ENCODE measurements at regions not wholly inside any gene's neighbourhood (a gene's known extent, or its start where the extent isn't known, plus 50 kb on each side); places are given as distances from the start of the nearest gene placed in this dataset.

DNA sequence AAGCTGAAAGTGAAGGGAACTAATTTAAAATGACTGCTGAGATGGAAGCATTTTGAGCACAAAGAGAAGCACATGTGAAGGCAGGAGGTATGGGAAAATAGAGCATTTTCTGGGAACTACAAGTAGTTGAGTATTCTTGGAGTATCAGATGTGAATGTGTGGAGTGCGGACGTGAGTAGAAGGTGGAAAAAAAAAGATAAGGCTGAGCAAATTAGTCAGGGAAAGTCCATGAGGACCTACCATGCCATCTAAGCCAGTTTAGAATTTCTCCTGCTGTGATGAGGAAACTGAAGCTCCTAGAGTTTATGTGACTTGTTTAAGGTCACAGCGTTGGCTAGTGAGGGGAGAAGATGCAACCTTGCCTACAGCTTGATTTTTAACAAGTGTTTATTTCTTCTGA lies 578.1 kb upstream of the MIR17HG start:
- Mint-ChIP-seq H3K36me3 (no peaks in the 10 kb centered on the region), H3K4me3 (no peak overlapping the region), H3K4me1 (peaks cover 0 to 1% (median 0%) of the 10 kb centered on the region in 3 donors), H3K27ac (no peak overlapping the region), H3K9me3 (peaks cover 2 to 6% (median 4%) of the 10 kb centered on the region in 3 donors), H3K27me3 (no peaks in the 10 kb centered on the region)

DNA sequence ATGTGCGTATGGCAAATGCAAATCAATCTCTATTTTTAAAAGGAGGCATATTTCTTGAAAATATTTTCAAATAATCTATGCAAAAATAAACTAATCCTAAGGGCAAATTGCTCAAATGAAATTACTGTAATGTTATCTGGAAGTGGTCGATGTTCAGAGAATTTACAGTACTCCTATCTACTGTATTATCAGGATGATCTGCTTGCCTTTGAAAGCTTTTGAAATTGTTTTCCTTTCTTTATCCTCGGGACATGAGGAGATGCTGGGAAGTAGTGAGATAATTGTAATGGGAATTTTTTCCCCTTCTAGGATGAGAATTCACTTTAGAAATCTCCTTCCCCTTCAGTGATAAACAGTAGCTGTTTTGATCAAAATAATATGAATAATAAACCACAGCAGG lies 577.2 kb upstream of the MIR17HG start:
- Mint-ChIP-seq H3K27ac (no peak overlapping the region), H3K36me3 (no peaks in the 10 kb centered on the region), H3K27me3 (no peaks in the 10 kb centered on the region), H3K4me3 (no peak overlapping the region), H3K4me1 (no peaks in the 10 kb centered on the region), H3K9me3 (peaks cover 2 to 6% (median 4%) of the 10 kb centered on the region in 3 donors)

DNA sequence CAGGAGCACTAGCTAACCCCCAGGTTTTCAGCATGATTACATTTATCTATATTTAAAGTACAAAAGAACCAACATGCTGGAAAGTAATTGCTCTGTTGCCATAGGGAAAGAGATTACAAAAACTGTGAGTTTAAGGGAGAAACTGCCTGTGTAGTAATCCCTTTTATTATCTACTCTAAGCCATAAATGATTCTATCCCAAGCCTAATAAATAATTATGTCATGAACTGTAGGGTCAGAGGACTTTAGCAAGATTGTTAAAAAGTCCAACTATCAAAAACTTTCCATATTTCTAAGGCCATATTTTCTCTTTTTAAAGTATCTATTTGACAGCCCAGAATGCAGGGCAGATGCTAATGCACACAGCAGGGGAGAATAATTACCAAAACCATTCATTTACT lies 573.8 kb upstream of the MIR17HG start:
- Mint-ChIP-seq H3K4me1 (no peaks in the 10 kb centered on the region), H3K36me3 (peaks cover 1% of the 10 kb centered on the region), H3K9me3 (peaks cover 0 to 6% (median 4%) of the 10 kb centered on the region in 3 donors), H3K27me3 (no peaks in the 10 kb centered on the region), H3K27ac (no peak overlapping the region), H3K4me3 (no peak overlapping the region)

DNA sequence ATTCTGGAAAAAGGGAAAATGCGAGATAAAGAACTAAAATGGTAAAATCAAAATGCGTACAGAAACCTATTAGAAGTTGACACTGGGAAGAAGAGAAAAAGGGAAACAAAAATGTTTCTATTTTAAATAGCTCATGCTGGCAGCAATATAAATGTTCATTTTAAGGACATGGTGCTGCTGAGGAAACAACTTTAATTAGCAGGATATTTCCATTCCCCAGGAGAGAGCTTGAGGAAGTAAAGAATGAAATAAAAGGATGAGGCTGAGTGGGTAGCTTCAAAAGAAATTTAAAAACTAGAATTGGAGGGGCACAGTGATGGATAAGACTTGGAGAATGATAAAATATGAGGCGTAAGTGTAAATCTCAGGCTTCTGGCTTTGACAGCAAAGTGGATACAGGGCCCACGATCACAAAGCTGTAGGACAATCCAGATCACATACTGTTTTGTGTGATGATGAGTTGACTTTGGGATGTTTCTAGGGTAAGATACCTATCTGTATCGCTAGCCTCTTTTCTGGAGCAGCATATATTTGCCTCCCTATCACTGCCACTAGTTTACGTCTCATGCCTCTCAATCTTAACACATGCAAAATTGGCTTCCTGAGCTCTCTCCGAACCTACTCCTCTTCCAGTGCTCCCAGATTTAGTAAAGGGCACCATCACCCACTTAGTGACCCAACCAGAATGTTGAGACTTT lies 571.3 kb upstream of the MIR17HG start:
- Mint-ChIP-seq H3K4me3 (peak overlapping the region in 1 of 4 donors; percentile 58), H3K27me3 (no peaks in the 10 kb centered on the region), H3K9me3 (peaks cover 0 to 6% (median 2%) of the 10 kb centered on the region in 3 donors), H3K4me1 (no peaks in the 10 kb centered on the region), H3K36me3 (peaks cover 1% of the 10 kb centered on the region), H3K27ac (no peak overlapping the region)

DNA sequence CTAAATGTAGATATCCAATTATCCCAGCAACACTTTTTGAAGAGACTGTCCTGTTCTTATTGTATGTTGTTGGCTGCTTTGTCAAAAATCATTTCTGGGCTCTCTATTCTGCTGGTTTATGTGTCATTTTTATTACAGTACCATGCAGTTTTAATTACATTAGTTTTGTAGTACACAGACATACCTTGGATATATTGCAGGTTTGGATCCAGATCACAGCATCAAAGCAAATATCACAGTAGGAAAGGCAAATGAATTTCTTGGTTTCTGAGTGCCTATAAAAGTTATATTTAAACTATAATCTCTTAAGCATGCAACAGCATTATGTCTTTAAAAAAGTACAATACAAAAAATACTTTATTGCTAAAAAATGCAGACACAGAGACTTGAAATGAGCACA lies 564.2 kb upstream of the MIR17HG start:
- Mint-ChIP-seq H3K4me1 (no peaks in the 10 kb centered on the region), H3K27me3 (no peaks in the 10 kb centered on the region), H3K4me3 (no peak overlapping the region), H3K9me3 (peaks cover 0 to 5% (median 0%) of the 10 kb centered on the region in 3 donors), H3K36me3 (no peaks in the 10 kb centered on the region), H3K27ac (no peak overlapping the region)

DNA sequence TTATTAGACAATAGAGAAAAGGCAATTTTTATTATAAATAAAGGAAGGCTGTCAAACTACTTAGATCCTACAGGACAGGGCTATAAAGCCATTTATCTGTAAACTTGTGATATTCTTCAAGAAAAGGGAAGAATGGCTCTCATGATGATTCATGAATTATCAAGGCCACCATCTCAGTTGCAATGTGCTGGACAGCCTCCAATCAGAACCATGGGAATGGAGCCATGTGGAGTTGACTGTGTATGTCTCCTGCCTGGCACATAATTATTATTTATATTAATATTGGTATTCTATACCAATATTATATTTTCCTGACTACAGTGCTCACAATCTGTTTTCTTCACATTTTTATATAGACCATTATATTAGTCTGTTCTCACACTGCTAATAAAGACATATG lies 560.5 kb upstream of the MIR17HG start:
- Mint-ChIP-seq H3K4me3 (no peak overlapping the region), H3K27me3 (no peaks in the 10 kb centered on the region), H3K9me3 (peaks cover 0 to 6% (median 5%) of the 10 kb centered on the region in 3 donors), H3K36me3 (no peaks in the 10 kb centered on the region), H3K4me1 (no peaks in the 10 kb centered on the region), H3K27ac (no peak overlapping the region)

DNA sequence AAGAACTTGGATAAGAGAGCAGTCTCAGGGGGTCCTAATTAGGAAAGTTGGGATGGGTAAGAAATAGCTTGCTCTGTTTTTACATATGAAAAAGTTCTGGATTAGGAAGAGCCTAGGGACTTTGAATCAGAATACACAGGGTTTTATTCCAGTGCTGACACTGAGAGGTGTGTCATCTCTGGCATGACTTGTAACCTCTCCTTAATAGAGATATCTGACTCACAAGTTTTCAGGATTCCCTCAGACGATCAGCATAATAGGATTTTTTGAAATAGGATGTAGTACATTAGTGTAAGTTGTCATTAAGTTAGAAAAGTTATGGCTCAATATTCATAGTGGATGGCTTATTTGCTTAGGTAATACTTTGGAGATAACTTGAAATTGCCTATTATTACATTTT lies 555.2 kb upstream of the MIR17HG start:
- H3K27me3 Mint-ChIP-seq, result no peaks in the 10 kb centered on the region
- H3K36me3 Mint-ChIP-seq, result no peaks in the 10 kb centered on the region
- no peak overlapping the region for H3K4me3 Mint-ChIP-seq
- no peak overlapping the region for H3K27ac Mint-ChIP-seq
- H3K4me1 Mint-ChIP-seq, result no peaks in the 10 kb centered on the region
- peaks cover 0 to 6% (median 0%) of the 10 kb centered on the region in 3 donors for H3K9me3 Mint-ChIP-seq

DNA sequence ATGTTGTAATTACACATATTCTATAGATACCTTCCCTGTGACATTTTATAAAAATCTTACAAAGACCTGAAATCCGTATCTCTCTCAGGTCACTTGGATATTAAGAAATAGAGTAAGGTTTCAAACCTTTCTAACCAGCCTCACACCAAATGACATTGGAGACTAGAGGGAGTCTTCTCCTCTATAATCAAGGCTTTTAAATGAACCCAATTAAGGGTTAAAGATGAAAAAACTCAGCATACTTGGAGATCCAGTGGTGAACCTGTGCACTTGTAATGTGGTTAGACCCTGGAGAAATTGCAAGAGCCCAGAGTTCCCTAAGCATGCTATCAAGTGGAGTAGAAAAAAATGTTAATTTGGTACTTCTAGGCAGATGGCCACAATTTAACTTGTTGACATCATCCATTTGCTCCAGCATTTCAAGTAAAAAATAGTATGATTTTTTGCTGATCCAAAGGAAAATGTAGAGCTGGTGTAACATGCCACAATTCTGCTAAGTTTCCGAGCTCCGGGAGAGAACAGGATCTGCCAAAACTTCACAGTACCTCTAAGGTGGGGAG lies 554.1 kb upstream of the MIR17HG start:
- H3K36me3 Mint-ChIP-seq, result no peaks in the 10 kb centered on the region
- no peaks in the 10 kb centered on the region for H3K27me3 Mint-ChIP-seq
- peaks cover 0 to 6% (median 0%) of the 10 kb centered on the region in 3 donors for H3K9me3 Mint-ChIP-seq
- no peak overlapping the region for H3K27ac Mint-ChIP-seq
- no peaks in the 10 kb centered on the region for H3K4me1 Mint-ChIP-seq
- H3K4me3 Mint-ChIP-seq, result no peak overlapping the region

DNA sequence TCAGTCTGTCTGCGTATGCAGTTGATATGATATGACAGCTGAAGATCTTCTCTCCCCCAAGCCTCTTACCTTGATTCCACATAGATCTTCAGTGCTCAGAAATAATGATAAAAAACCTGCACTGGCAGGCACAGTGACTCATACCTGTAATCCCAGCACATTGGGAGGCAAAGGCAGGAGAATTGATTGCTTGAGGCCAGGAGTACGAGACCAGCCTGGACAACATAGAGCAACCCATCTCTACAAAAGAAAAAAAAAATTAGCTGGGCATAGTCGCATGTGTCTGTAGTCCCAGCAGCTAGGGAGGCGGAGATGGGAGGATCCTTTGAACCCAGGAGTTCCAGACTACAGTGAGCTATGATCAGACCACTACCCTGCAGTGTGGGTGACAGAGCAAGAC lies 551.0 kb upstream of the MIR17HG start:
- H3K4me1 Mint-ChIP-seq, result no peaks in the 10 kb centered on the region
- H3K4me3 Mint-ChIP-seq, result no peak overlapping the region
- no peaks in the 10 kb centered on the region for H3K27me3 Mint-ChIP-seq
- H3K27ac Mint-ChIP-seq, result no peak overlapping the region
- no peaks in the 10 kb centered on the region for H3K36me3 Mint-ChIP-seq
- no peaks in the 10 kb centered on the region for H3K9me3 Mint-ChIP-seq

DNA sequence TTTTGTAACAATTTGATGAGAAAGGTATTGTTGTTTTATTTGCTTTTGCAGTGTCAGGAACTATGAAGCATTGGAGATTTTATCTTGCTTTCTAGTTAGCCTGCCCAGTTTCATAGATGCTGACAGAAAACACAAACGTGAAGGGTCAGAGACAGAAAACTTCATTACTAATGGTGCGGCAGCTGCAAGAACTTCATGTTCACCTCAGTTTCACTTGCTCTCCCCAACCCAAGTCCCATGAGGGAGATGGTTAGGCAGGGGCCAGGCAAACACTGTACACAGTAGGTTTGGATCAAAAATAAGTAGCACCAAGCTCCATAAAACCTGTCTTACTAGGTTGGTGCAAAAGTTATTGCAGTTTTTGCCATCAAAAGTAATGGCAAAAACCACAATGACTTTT lies 550.2 kb upstream of the MIR17HG start:
- H3K27me3 Mint-ChIP-seq, result no peaks in the 10 kb centered on the region
- no peak overlapping the region for H3K27ac Mint-ChIP-seq
- no peak overlapping the region for H3K4me3 Mint-ChIP-seq
- no peaks in the 10 kb centered on the region for H3K36me3 Mint-ChIP-seq
- no peaks in the 10 kb centered on the region for H3K9me3 Mint-ChIP-seq
- no peaks in the 10 kb centered on the region for H3K4me1 Mint-ChIP-seq

DNA sequence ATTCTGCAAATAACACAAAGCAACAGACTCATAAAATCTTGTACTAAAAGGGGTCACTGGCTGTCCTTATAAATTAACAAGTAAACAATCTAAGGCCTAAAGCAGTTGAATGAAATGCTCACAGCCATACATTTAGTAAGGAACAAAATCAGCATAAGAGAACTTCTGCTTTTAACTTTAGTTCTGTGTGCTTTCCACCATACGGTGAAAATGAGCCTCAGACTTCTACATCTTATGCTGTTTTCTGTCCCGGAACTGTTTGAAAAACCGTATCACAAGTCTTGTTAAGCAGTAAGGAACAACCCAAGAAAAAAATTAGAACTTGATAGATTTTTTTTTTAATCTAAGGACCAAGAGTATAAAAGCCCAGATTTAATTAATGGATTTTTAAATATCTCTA lies 549.1 kb upstream of the MIR17HG start:
- no peak overlapping the region for H3K4me3 Mint-ChIP-seq
- H3K4me1 Mint-ChIP-seq, result no peaks in the 10 kb centered on the region
- H3K27me3 Mint-ChIP-seq, result no peaks in the 10 kb centered on the region
- no peaks in the 10 kb centered on the region for H3K36me3 Mint-ChIP-seq
- no peak overlapping the region for H3K27ac Mint-ChIP-seq
- no peaks in the 10 kb centered on the region for H3K9me3 Mint-ChIP-seq

DNA sequence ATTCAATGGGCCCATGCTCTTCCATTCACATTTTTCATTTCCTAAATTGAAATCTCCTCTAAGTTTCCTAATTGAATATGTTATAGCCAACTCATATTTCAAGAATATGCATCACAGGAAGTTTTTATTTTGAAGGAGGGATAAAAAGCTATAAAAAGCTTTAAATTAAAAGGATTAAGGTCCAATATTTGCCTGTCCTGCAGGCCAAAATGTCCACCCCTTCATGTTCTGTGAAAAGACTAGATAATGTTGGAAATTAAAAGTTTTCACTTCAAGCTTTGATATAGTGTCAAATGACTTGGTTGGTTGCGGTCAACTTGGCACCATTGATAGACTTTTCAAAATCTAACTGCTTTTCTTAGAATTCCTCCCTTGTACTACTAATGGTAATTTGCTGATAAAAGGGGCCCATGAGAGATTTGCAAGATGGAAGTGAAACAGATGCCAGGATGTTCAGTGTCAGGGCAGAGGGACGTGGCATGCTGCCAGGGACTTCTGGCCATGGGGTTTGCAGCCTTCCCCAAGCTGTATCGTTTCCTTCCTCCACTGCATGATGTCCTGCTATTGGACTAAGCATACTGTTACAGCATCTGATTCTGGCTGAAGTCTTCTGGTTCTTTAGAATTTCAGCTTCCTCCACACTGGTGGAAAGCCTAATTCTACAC lies 547.3 kb upstream of the MIR17HG start:
- Mint-ChIP-seq H3K4me3 (no peak overlapping the region), H3K27ac (peak overlapping the region in 1 of 3 donors; percentile 39), H3K9me3 (peaks cover 0 to 4% (median 2%) of the 10 kb centered on the region in 3 donors), H3K4me1 (no peaks in the 10 kb centered on the region), H3K27me3 (no peaks in the 10 kb centered on the region), H3K36me3 (no peaks in the 10 kb centered on the region)

DNA sequence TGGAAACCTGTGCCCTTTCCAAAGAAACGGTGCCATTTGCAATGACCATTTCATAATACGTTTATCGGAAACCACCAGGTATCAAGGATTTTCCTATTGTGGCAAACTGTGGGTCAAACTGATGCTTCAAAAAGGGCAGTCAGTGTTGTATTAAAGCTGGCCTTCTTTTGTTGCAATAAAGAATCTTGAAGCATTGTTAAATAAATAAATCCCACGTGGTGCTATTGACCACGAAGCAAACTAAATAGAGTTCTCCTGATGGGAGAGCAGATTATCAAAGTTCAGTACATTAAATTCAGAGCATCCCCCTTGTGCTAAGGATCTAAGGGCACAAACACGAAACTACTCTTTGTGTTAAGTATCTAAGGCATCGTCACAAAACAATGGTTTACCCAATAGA lies 545.9 kb upstream of the MIR17HG start:
- Mint-ChIP-seq H3K27me3 (no peaks in the 10 kb centered on the region), H3K4me1 (no peaks in the 10 kb centered on the region), H3K36me3 (no peaks in the 10 kb centered on the region), H3K27ac (no peak overlapping the region), H3K9me3 (peaks cover 0 to 4% (median 2%) of the 10 kb centered on the region in 3 donors), H3K4me3 (no peak overlapping the region)

DNA sequence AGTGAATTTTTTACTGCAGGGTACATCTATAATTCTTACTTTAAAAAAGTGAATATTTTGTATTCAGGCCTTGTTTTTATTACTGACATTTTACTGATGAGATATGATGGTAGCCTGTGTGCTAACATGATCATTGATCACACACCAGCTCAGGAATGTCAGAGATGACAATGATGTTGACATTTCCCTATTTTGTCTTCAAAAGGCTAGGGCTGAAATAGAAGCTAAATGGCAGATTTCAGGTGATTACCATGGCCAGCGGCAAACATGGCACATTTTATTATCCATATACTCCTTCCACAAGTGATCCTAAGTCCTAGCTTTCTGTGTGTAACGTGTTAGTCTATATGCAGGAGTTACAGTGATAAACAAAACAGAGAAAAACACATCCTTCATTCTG lies 544.3 kb upstream of the MIR17HG start:
- no peaks in the 10 kb centered on the region for H3K36me3 Mint-ChIP-seq
- no peaks in the 10 kb centered on the region for H3K4me1 Mint-ChIP-seq
- H3K4me3 Mint-ChIP-seq, result no peak overlapping the region
- peaks cover 0 to 7% (median 2%) of the 10 kb centered on the region in 3 donors for H3K9me3 Mint-ChIP-seq
- H3K27ac Mint-ChIP-seq, result no peak overlapping the region
- H3K27me3 Mint-ChIP-seq, result no peaks in the 10 kb centered on the region

DNA sequence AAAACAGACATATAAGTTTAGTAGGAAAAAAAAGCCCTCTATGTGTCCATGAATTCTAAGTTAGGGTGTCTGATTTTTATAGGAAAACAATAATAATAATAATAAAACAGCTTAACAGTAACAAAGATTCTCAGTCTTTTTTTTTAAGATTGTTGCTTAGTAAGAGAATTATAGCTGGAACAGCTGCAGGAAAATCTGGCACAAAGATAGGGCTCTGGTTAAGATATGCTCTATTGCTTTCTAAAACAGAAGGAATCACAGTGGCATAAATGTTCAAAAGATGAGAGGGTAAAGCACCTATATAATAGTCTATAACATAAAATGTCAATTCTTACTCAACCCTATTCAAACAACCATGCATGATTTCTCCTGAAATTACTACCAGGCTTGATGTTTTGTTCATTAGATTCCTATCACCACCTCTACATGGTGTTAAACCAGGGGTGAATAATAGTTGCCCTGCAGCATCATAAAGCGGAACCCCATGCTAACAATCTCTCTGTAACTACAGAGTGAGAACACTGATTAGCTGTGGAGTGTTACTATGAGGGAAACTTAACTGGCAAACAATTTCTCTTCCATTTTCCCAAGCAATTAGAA lies 541.4 kb upstream of the MIR17HG start:
- no peaks in the 10 kb centered on the region for H3K27me3 Mint-ChIP-seq

More for the DNA sequence above, 541.4 kb upstream of the MIR17HG start:
- peaks cover 0 to 7% (median 5%) of the 10 kb centered on the region in 3 donors for H3K9me3 Mint-ChIP-seq
- H3K36me3 Mint-ChIP-seq, result no peaks in the 10 kb centered on the region
- no peak overlapping the region for H3K27ac Mint-ChIP-seq
- no peaks in the 10 kb centered on the region for H3K4me1 Mint-ChIP-seq
- no peak overlapping the region for H3K4me3 Mint-ChIP-seq
